HG03066 (cell line): ENCODE measurements at regions not wholly inside any gene's neighbourhood (a gene's known extent, or its start where the extent isn't known, plus 50 kb on each side); places are given as distances from the start of the nearest gene placed in this dataset.
"Not testable (repeated sequence)": the region's sequence is repeated elsewhere in the genome, so short reads cannot be mapped to it uniquely, and the experiment has no call there.

Experiments
- ATAC-seq: cut with Tn5 transposase; IDR thresholded peaks from one replicate; pipeline ENCODE4 v1.9.1; 2021; ENCODE audit warnings: low read depth; ENCODE audit not compliant: unreplicated experiment

GRCh38 chr6:121682666-121683065 lies 247.2 kb downstream of the GJA1 start:
- no peak for ATAC-seq

GRCh38 chr6:121685806-121686205 lies 250.4 kb downstream of the GJA1 start:
- ATAC-seq = not testable (repeated sequence)

GRCh38 chr6:121686611-121687023 lies 251.2 kb downstream of the GJA1 start:
- no peak for ATAC-seq

- ATAC-seq = no peak
These were observed 253.5 kb downstream of the GJA1 start for GRCh38 chr6:121688974-121689373.

GRCh38 chr6:121691126-121691551 lies 255.7 kb downstream of the GJA1 start:
- no peak for ATAC-seq

- no peak for ATAC-seq
These were observed 258.9 kb downstream of the GJA1 start for GRCh38 chr6:121694389-121694788.

- no peak for ATAC-seq
These were observed 259.4 kb downstream of the GJA1 start for GRCh38 chr6:121694801-121695251.

GRCh38 chr6:121695329-121695728 lies 259.9 kb downstream of the GJA1 start:
- ATAC-seq = no peak

GRCh38 chr6:121697921-121698320 lies 262.5 kb downstream of the GJA1 start:
- ATAC-seq = no peak

- no peak for ATAC-seq
These were observed 263.2 kb downstream of the GJA1 start for GRCh38 chr6:121698617-121699016.

GRCh38 chr6:121703129-121703528 lies 267.7 kb downstream of the GJA1 start:
- ATAC-seq = not testable (repeated sequence)

- ATAC-seq = no peak
These were observed 276.0 kb downstream of the GJA1 start for GRCh38 chr6:121711472-121711871.

- ATAC-seq = no peak
These were observed 282.2 kb downstream of the GJA1 start for GRCh38 chr6:121717686-121718085.

- not testable (repeated sequence) for ATAC-seq
These were observed 285.4 kb downstream of the GJA1 start for GRCh38 chr6:121720867-121721266.

GRCh38 chr6:121723623-121724022 lies 288.2 kb downstream of the GJA1 start:
- ATAC-seq = no peak

GRCh38 chr6:121724576-121724975 lies 289.1 kb downstream of the GJA1 start:
- no peak for ATAC-seq

GRCh38 chr6:121726596-121726995 lies 291.1 kb downstream of the GJA1 start:
- ATAC-seq = no peak

GRCh38 chr6:121730616-121731015 lies 295.2 kb downstream of the GJA1 start:
- no peak for ATAC-seq

- ATAC-seq = no peak
These were observed 295.9 kb downstream of the GJA1 start for GRCh38 chr6:121731381-121731780.

GRCh38 chr6:121732641-121733040 lies 297.2 kb downstream of the GJA1 start:
- ATAC-seq = no peak

- no peak for ATAC-seq
These were observed 297.8 kb downstream of the GJA1 start for GRCh38 chr6:121733234-121733633.

- not testable (repeated sequence) for ATAC-seq
These were observed 304.7 kb downstream of the GJA1 start for GRCh38 chr6:121740188-121740587.

- no peak for ATAC-seq
These were observed 308.2 kb downstream of the GJA1 start for GRCh38 chr6:121743691-121744090.
